SK-N-SH (cell line): ENCODE measurements at regions not wholly inside any gene's neighbourhood (a gene's known extent, or its start where the extent isn't known, plus 50 kb on each side); places are given as distances from the start of the nearest gene placed in this dataset.

ENCODE experiments used
- EP300 ChIP-seq, 2 experiments: IDR thresholded peaks; 2 replicates each; pipeline versions ENCODE4 v1.4.0 to v1.6.1; 2012; ENCODE audit warnings: borderline replicate concordance in 1 of 2, low read depth in 1 of 2, low read length in 1 of 2
- EZH2phosphoT487 ChIP-seq: fragments of 200-600 bp; sonication (generic); IDR thresholded peaks from 2 replicates; pipeline ENCODE4 v1.6.1; 2017; ENCODE audit warnings: low read depth, mixed run types, mild to moderate bottlenecking, antibody characterized with exemption, moderate library complexity, borderline replicate concordance
- TF ChIP-seq, protein P1 (sequence below): fragments of 200-600 bp; sonication (generic); IDR thresholded peaks from 2 replicates; pipeline ENCODE4 v1.6.1; 2017; ENCODE audit warnings: antibody characterized with exemption, mild to moderate bottlenecking, moderate library complexity
- TF ChIP-seq, protein P2 (sequence below): fragments of 150-350 bp; IDR thresholded peaks from 2 replicates; pipeline ENCODE4 v1.6.1; 2017; ENCODE audit warnings: antibody characterized with exemption, low read length, low read depth, borderline replicate concordance

DNA sequence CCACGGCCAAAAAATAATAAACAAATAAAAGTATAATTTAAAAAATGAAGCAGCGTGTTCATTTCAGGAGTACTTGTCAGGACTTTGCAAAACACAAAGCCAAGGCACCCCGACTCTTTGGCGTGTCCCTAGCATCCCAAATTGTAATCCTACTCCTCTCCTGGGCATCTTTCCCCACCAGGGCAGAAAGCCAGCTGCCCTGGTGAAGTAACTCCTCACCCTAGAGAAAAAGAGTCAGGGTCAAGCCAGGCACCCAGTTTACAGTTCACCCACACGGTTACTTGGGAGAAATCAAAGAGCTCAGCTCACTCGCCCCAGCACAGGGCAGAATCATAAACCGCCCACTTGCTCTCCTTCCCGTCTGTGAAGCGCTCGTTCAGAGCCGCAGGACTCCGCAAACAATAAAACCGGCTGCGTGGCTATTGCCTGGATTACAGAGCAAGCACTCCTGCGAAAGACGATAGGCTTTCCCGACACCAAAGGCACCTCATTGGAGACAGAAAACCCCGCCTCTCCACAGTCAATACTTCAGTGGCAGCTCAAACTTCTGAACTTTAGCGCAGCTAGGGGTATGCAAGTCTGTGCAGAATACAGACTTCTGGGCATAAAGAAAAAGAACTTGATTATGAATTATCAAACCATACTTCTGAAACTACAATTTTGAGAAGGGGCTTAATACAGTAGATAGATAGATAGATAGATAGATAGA lies 73.0 kb upstream of the NHSL1 start:
- TF ChIP-seq, protein P1, sequence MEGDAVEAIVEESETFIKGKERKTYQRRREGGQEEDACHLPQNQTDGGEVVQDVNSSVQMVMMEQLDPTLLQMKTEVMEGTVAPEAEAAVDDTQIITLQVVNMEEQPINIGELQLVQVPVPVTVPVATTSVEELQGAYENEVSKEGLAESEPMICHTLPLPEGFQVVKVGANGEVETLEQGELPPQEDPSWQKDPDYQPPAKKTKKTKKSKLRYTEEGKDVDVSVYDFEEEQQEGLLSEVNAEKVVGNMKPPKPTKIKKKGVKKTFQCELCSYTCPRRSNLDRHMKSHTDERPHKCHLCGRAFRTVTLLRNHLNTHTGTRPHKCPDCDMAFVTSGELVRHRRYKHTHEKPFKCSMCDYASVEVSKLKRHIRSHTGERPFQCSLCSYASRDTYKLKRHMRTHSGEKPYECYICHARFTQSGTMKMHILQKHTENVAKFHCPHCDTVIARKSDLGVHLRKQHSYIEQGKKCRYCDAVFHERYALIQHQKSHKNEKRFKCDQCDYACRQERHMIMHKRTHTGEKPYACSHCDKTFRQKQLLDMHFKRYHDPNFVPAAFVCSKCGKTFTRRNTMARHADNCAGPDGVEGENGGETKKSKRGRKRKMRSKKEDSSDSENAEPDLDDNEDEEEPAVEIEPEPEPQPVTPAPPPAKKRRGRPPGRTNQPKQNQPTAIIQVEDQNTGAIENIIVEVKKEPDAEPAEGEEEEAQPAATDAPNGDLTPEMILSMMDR = no peak
- TF ChIP-seq EZH2phosphoT487 (no peak), EP300 (IDR thresholded peaks at IDR 0.05; ENCODE audit: borderline replicate concordance in 1 of 2, low read depth in 1 of 2, low read length in 1 of 2) (no peak)
- TF ChIP-seq, protein P2, sequence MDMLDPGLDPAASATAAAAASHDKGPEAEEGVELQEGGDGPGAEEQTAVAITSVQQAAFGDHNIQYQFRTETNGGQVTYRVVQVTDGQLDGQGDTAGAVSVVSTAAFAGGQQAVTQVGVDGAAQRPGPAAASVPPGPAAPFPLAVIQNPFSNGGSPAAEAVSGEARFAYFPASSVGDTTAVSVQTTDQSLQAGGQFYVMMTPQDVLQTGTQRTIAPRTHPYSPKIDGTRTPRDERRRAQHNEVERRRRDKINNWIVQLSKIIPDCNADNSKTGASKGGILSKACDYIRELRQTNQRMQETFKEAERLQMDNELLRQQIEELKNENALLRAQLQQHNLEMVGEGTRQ = no peak
